MM.1S (cell line): ENCODE measurements at regions not wholly inside any gene's neighbourhood (a gene's known extent, or its start where the extent isn't known, plus 50 kb on each side); places are given as distances from the start of the nearest gene placed in this dataset.

Experiments
- DNase-seq: peaks from one replicate; pipeline ENCODE4 v3.0.0-alpha.2; 2015
- H2AFZ ChIP-seq: fragments of 300-600 bp; sonication (generic); 2 replicates; pipeline ENCODE4 v1.6.0; 2016; ENCODE audit warnings: antibody characterized with exemption, low read length
- H3F3A ChIP-seq: fragments of 300-600 bp; sonication (generic); 2 replicates; pipeline ENCODE4 v1.6.1; 2016; ENCODE audit warnings: mild to moderate bottlenecking, antibody characterized with exemption, low read length, moderate library complexity, mixed read lengths; ENCODE audit not compliant: insufficient read depth
- H3K27ac ChIP-seq: fragments of 300-600 bp; sonication (generic); 2 replicates; pipeline ENCODE4 v1.5.1; 2016; ENCODE audit warnings: mild to moderate bottlenecking, low read length
- H3K27me3 ChIP-seq: fragments of 300-600 bp; sonication (generic); replicated peaks from 2 replicates; pipeline ENCODE4 v1.6.0; 2016; ENCODE audit warnings: low read length; ENCODE audit not compliant: insufficient read depth
- H3K36me3 ChIP-seq: fragments of 300-600 bp; sonication (generic); replicated peaks from 2 replicates; pipeline ENCODE4 v1.6.1; 2016; ENCODE audit warnings: mild to moderate bottlenecking, low read length, mixed read lengths; ENCODE audit not compliant: insufficient read depth
- H3K4me1 ChIP-seq: fragments of 300-600 bp; sonication (generic); 2 replicates; pipeline ENCODE4 v1.6.1; 2016; ENCODE audit warnings: low read length, mixed read lengths
- H3K4me2 ChIP-seq: fragments of 300-600 bp; sonication (generic); 2 replicates; pipeline ENCODE4 v1.6.0; 2016; ENCODE audit warnings: low read depth, low read length
- H3K4me3 ChIP-seq: fragments of 300-600 bp; sonication (generic); 2 replicates; pipeline ENCODE4 v1.5.1; 2016; ENCODE audit warnings: low read length, mixed read lengths
- H3K79me2 ChIP-seq: fragments of 300-600 bp; sonication (generic); 2 replicates; pipeline ENCODE4 v1.6.1; 2016; ENCODE audit warnings: mixed run types, low read length, mixed read lengths
- H3K9ac ChIP-seq: fragments of 300-600 bp; sonication (generic); 2 replicates; pipeline ENCODE4 v1.6.1; 2016; ENCODE audit warnings: low read length, mixed read lengths
- H3K9me2 ChIP-seq: fragments of 300-600 bp; sonication (generic); replicated peaks from 2 replicates; pipeline ENCODE4 v1.6.1; 2016; ENCODE audit warnings: mild to moderate bottlenecking, low read length, mixed read lengths; ENCODE audit not compliant: insufficient read depth
- H3K9me3 ChIP-seq: fragments of 300-600 bp; sonication (generic); replicated peaks from 2 replicates; pipeline ENCODE4 v1.6.1; 2016; ENCODE audit warnings: mild to moderate bottlenecking, low read length, mixed read lengths; ENCODE audit not compliant: insufficient read depth
- H4K20me1 ChIP-seq: fragments of 300-600 bp; sonication (generic); 2 replicates; pipeline ENCODE4 v1.6.1; 2016; ENCODE audit warnings: mild to moderate bottlenecking, low read length, moderate library complexity, mixed read lengths; ENCODE audit not compliant: insufficient read depth
- CTCF ChIP-seq: fragments of 300-600 bp; sonication (generic); IDR thresholded peaks from 2 replicates; pipeline ENCODE4 v1.5.1; 2016; ENCODE audit warnings: antibody characterized with exemption, low read length, mixed read lengths
- EZH2 ChIP-seq: fragments of 300-600 bp; sonication (generic); optimal IDR thresholded peaks from 2 replicates; pipeline ENCODE3; 2017; ENCODE audit warnings: low read depth, mild to moderate bottlenecking, antibody characterized with exemption, low read length, mixed read lengths
- EZH2phosphoT487 ChIP-seq: fragments of 300-600 bp; sonication (generic); IDR thresholded peaks from 2 replicates; pipeline ENCODE4 v1.6.1; 2018; ENCODE audit warnings: antibody characterized with exemption, low read length

- no peaks in the 10 kb centered on the region for H3F3A ChIP-seq
- H3K36me3 ChIP-seq, result no peaks in the 10 kb centered on the region
- H2AFZ ChIP-seq, result no peak overlapping the region
- no peak overlapping the region for H3K4me2 ChIP-seq
- H3K9ac ChIP-seq, result no peak overlapping the region
- no peaks in the 10 kb centered on the region for H4K20me1 ChIP-seq
- no peaks in the 10 kb centered on the region for H3K79me2 ChIP-seq
- no peak overlapping the region for H3K4me3 ChIP-seq
- H3K27ac ChIP-seq, result no peak overlapping the region
- H3K9me2 ChIP-seq, result no peaks in the 10 kb centered on the region
- H3K9me3 ChIP-seq, result no peaks in the 10 kb centered on the region
- no peaks in the 10 kb centered on the region for H3K27me3 ChIP-seq
- no peak for DNase-seq
- TF ChIP-seq EZH2phosphoT487 (no peak), CTCF (no peak), EZH2 (no peak)
- H3K4me1 ChIP-seq, result no peaks in the 10 kb centered on the region
Measured at GRCh38 chr2:21330786-21331391, 207.1 kb downstream of the TDRD15 start.

- Histone ChIP-seq H3K9me3 (no peaks in the 10 kb centered on the region), H3K79me2 (no peaks in the 10 kb centered on the region), H2AFZ (no peak overlapping the region), H3K4me3 (no peak overlapping the region), H3K4me1 (no peaks in the 10 kb centered on the region), H3K36me3 (no peaks in the 10 kb centered on the region), H3F3A (no peaks in the 10 kb centered on the region), H3K9me2 (no peaks in the 10 kb centered on the region), H3K27ac (no peak overlapping the region), H3K27me3 (no peaks in the 10 kb centered on the region), H3K4me2 (no peak overlapping the region), H4K20me1 (no peaks in the 10 kb centered on the region), H3K9ac (no peak overlapping the region)
- TF ChIP-seq EZH2 (no peak), CTCF (no peak)
- no peak for DNase-seq
Measured at GRCh38 chr2:21331625-21332370, 208.0 kb downstream of the TDRD15 start.

GRCh38 chr2:21332993-21333625 lies 209.3 kb downstream of the TDRD15 start:
- no peak overlapping the region for H3K4me3 ChIP-seq
- no peaks in the 10 kb centered on the region for H3K27me3 ChIP-seq
- no peak for DNase-seq
- no peaks in the 10 kb centered on the region for H3F3A ChIP-seq
- no peak overlapping the region for H3K4me2 ChIP-seq
- TF ChIP-seq CTCF, result no peak
- no peak for TF ChIP-seq EZH2phosphoT487
- no peak for TF ChIP-seq EZH2
- no peaks in the 10 kb centered on the region for H3K36me3 ChIP-seq
- H3K79me2 ChIP-seq, result no peaks in the 10 kb centered on the region
- H3K4me1 ChIP-seq, result no peaks in the 10 kb centered on the region
- no peak overlapping the region for H3K9ac ChIP-seq
- no peak overlapping the region for H2AFZ ChIP-seq
- H3K9me2 ChIP-seq, result no peaks in the 10 kb centered on the region
- no peaks in the 10 kb centered on the region for H4K20me1 ChIP-seq
- H3K27ac ChIP-seq, result no peak overlapping the region
- no peaks in the 10 kb centered on the region for H3K9me3 ChIP-seq
